HCT116 (cell line): ENCODE measurements at regions not wholly inside any gene's neighbourhood (a gene's known extent, or its start where the extent isn't known, plus 50 kb on each side); places are given as distances from the start of the nearest gene placed in this dataset.

Experiments used
- ATAC-seq: fragments of 200-7000 bp; cut with Tn5 transposase; 2 replicates; pipeline ENCODE4 v1.9.1; 2020; ENCODE audit warnings: mild to moderate bottlenecking, moderate library complexity
- BruUV-seq: library from RNA; stranded (reverse); fragments of 400-500 nt; replicated peaks from 2 replicates; lab custom pipeline; 2021; lab: Mats Ljungman, UMichigan
- CTCF ChIA-PET: fragments of 300-600 bp; sonication (Branson Sonifier 250); formaldehyde crosslinking; loops from one replicate; lab custom pipeline; 2021; ENCODE audit warnings: antibody characterized with exemption; lab: Charles Lee
- POLR2A ChIA-PET: fragments of 300-600, 350-600 bp; sonication (Branson Sonifier 250); formaldehyde crosslinking; loops from one replicate; lab custom pipeline; 2021; ENCODE audit warnings: antibody characterized with exemption; lab: Charles Lee
- RAD21 ChIA-PET, 2 experiments: fragments of 300-600 bp; sonication (Branson Sonifier 250); formaldehyde crosslinking; loops; one replicate each; lab custom pipeline; 2023; ENCODE audit warnings: low total read pairs in 2 of 2; ENCODE audit not compliant: uncharacterized antibody in 2 of 2, unreplicated experiment in 2 of 2, low non-redundant PET in 1 of 2; lab: Charles Lee
- DNase-seq: peaks from one replicate; pipeline ENCODE4 v3.0.0-alpha.2; 2010; ENCODE audit warnings: low read depth, low spot score
- H2AFZ ChIP-seq: fragments of 200-600 bp; shearing (Covaris generic), sonication (generic); 2 replicates; pipeline ENCODE4 v1.6.1; 2017; ENCODE audit warnings: low read depth, mixed run types, mixed read lengths, antibody characterized with exemption, low read length; ENCODE audit not compliant: poor library complexity, severe bottlenecking
- H3K27ac ChIP-seq: 2 replicates; pipeline ENCODE4 v1.5.1; 2012; ENCODE audit warnings: low read depth, low read length
- H3K27me3 ChIP-seq: fragments of 200-600 bp; sonication (generic); 2 replicates; pipeline ENCODE4 v1.6.1; 2016; ENCODE audit warnings: mixed run types, low read length, mixed read lengths; ENCODE audit not compliant: insufficient read depth
- H3K36me3 ChIP-seq, 2 experiments: fragments of 200-500 bp in 1 of 2; fragments of 200-600 bp in 1 of 2; sonication (Bioruptor generic) in 1 of 2; sonication (generic) in 1 of 2; 2 replicates each; pipeline versions ENCODE4 v1.5.1 to v1.6.1; 2014 to 2016; ENCODE audit warnings: low read length in 2 of 2, inconsistent platforms in 1 of 2, mixed read lengths in 1 of 2, mixed run types in 1 of 2; ENCODE audit not compliant: insufficient read depth in 2 of 2, control insufficient read depth in 1 of 2
- H3K4me1 ChIP-seq, 2 experiments: fragments of 200-600 bp in 1 of 2; sonication (generic) in 1 of 2; 2 replicates each; pipeline versions ENCODE4 v1.5.1 to v1.6.1; 2012 to 2017; ENCODE audit warnings: low read length in 2 of 2, inconsistent platforms in 1 of 2, mild to moderate bottlenecking in 1 of 2, mixed read lengths in 1 of 2, mixed run types in 1 of 2, moderate library complexity in 1 of 2; ENCODE audit not compliant: insufficient read depth in 2 of 2, control insufficient read depth in 1 of 2
- H3K4me2 ChIP-seq: fragments of 200-600 bp; sonication (generic); 2 replicates; pipeline ENCODE4 v1.6.1; 2017; ENCODE audit warnings: mixed run types, low read length, mixed read lengths
- H3K4me3 ChIP-seq, 2 experiments: fragments of 200-600 bp in 1 of 2; sonication (generic) in 1 of 2; replicated peaks in 1 of 2; 2 replicates each; pipeline ENCODE4 v1.5.1; 2011 to 2016; ENCODE audit warnings: low read length in 2 of 2, control low read depth in 1 of 2, low read depth in 1 of 2, mild to moderate bottlenecking in 1 of 2, mixed read lengths in 1 of 2, mixed run types in 1 of 2
- H3K79me2 ChIP-seq: fragments of 200-600 bp; sonication (generic); 2 replicates; pipeline ENCODE4 v1.6.1; 2017; ENCODE audit warnings: mild to moderate bottlenecking, mixed run types, low read length, moderate library complexity, mixed read lengths; ENCODE audit not compliant: insufficient read depth
- H3K9ac ChIP-seq: fragments of 200-600 bp; sonication (generic); 2 replicates; pipeline ENCODE4 v1.6.1; 2016; ENCODE audit warnings: low read length, mixed read lengths
- H3K9me2 ChIP-seq: fragments of 200-600 bp; sonication (generic), shearing (Covaris generic); 2 replicates; pipeline ENCODE4 v1.6.1; 2017; ENCODE audit warnings: mixed run types, mild to moderate bottlenecking, moderate library complexity; ENCODE audit not compliant: insufficient read depth
- H3K9me3 ChIP-seq, 2 experiments: fragments of 200-500 bp in 1 of 2; fragments of 200-600 bp in 1 of 2; sonication (Bioruptor generic) in 1 of 2; sonication (generic) in 1 of 2; 2 replicates each; pipeline ENCODE4 v1.6.1; 2014 to 2017; ENCODE audit warnings: low read length in 2 of 2, mixed read lengths in 2 of 2, inconsistent platforms in 1 of 2, low read depth in 1 of 2, mild to moderate bottlenecking in 1 of 2, mixed run types in 1 of 2, moderate library complexity in 1 of 2; ENCODE audit not compliant: control insufficient read depth in 1 of 2, insufficient read depth in 1 of 2
- H4K20me1 ChIP-seq: fragments of 200-600 bp; sonication (generic), shearing (Covaris generic); 2 replicates; pipeline ENCODE4 v1.6.1; 2017; ENCODE audit warnings: mixed run types, mild to moderate bottlenecking, moderate library complexity; ENCODE audit not compliant: insufficient read depth
- CEBPB ChIP-seq: IDR thresholded peaks from 2 replicates; pipeline ENCODE4 v1.6.1; 2012; ENCODE audit warnings: low read depth
- JUND ChIP-seq: IDR thresholded peaks from 2 replicates; pipeline ENCODE4 v1.6.1; 2012
- REST ChIP-seq: IDR thresholded peaks from 2 replicates; pipeline ENCODE4 v1.6.1; 2012; ENCODE audit warnings: low read depth
- TCF7L2 ChIP-seq: IDR thresholded peaks from 2 replicates; pipeline ENCODE4 v1.7.0; 2011; ENCODE audit warnings: borderline replicate concordance, inconsistent platforms; ENCODE audit not compliant: insufficient read depth, insufficient read length; ENCODE audit errors: extremely low read depth
- ZBTB33 ChIP-seq: IDR thresholded peaks from 2 replicates; pipeline ENCODE4 v1.6.1; 2011; ENCODE audit warnings: mild to moderate bottlenecking, low read length, moderate library complexity; ENCODE audit not compliant: insufficient replicate concordance; ENCODE audit errors: extremely low read depth
- intact Hi-C: fragments of 100-400 bp; cut with micrococcal nuclease; formaldehyde crosslinking; loops from 2 replicates; pipeline ENCODE4 v1.10.0; 2022

GRCh38 chr3:176776622-176777175, 420.6 kb downstream of the TBL1XR1 start:
- Histone ChIP-seq H3K4me3 (no peak overlapping the region), H3K9ac (no peak overlapping the region), H2AFZ (no peak overlapping the region), H3K36me3 (no peaks in the 10 kb centered on the region), H3K9me2 (no peaks in the 10 kb centered on the region), H4K20me1 (no peaks in the 10 kb centered on the region), H3K27me3 (no peaks in the 10 kb centered on the region), H3K4me1 (no peaks in the 10 kb centered on the region), H3K79me2 (no peaks in the 10 kb centered on the region), H3K27ac (no peak overlapping the region), H3K4me2 (no peak overlapping the region), H3K9me3 (no peaks in the 10 kb centered on the region)
- POLR2A ChIA-PET: no interaction called here
- intact Hi-C loops: no loop called here
- no peak for TF ChIP-seq TCF7L2
- TF ChIP-seq REST: no peak
- no peak for TF ChIP-seq CEBPB
- TF ChIP-seq JUND: no peak
- TF ChIP-seq ZBTB33: no peak
- CTCF ChIA-PET: no interaction called here
- DNase-seq: no peak
- BruUV-seq: no TSS peak
- no peak for ATAC-seq
- RAD21 ChIA-PET: no interaction called here
